Spleen (tissue), 11 donors: ENCODE measurements at regions not wholly inside any gene's neighbourhood (a gene's known extent, or its start where the extent isn't known, plus 50 kb on each side); places are given as distances from the start of the nearest gene placed in this dataset.
A peak's percentile ranks its signal among the peaks of the same experiment; 100 is the strongest.

Source experiments
- DNase-seq: peaks from one replicate; pipeline ENCODE4 v3.0.0-alpha.2; 2020
- H3K27ac ChIP-seq, 8 donors: fragments of 200-600 bp; sonication (generic) in 7 of 8; 1 replicate in 4 of 8; 2 replicates in 4 of 8; pipeline versions ENCODE4 v1.5.0 to v1.8.0; 2016 to 2021; ENCODE audit warnings: inconsistent platforms in 4 of 8, mild to moderate bottlenecking in 4 of 8, moderate library complexity in 1 of 8
- H3K27me3 ChIP-seq, 7 donors: fragments of 200-600 bp; sonication (generic) in 6 of 7; replicated peaks in 1 of 7; 1 replicate in 4 of 7; 2 replicates in 3 of 7; pipeline versions ENCODE4 v1.5.0 to v1.8.0; 2016 to 2021; ENCODE audit warnings: inconsistent platforms in 3 of 7, mild to moderate bottlenecking in 1 of 7
- H3K36me3 ChIP-seq, 6 donors: fragments of 200-600 bp; sonication (generic) in 5 of 6; 1 replicate in 4 of 6; 2 replicates in 2 of 6; pipeline versions ENCODE4 v1.5.0 to v1.8.0; 2016 to 2021; ENCODE audit warnings: inconsistent platforms in 2 of 6
- H3K4me1 ChIP-seq, 6 donors: fragments of 200-600 bp; sonication (generic) in 5 of 6; 1 replicate in 3 of 6; 2 replicates in 3 of 6; pipeline versions ENCODE4 v1.5.0 to v1.8.0; 2016 to 2021; ENCODE audit warnings: inconsistent platforms in 3 of 6
- H3K4me3 ChIP-seq, 8 donors: fragments of 200-600 bp; sonication (generic) in 7 of 8; 1 replicate in 4 of 8; 2 replicates in 4 of 8; pipeline versions ENCODE4 v1.5.0 to v1.8.0; 2016 to 2021; ENCODE audit warnings: inconsistent platforms in 4 of 8, mild to moderate bottlenecking in 4 of 8, moderate library complexity in 2 of 8
- H3K9me3 ChIP-seq, 8 donors: fragments of 200-600 bp; sonication (generic) in 7 of 8; 1 replicate in 4 of 8; 2 replicates in 4 of 8; pipeline versions ENCODE4 v1.5.0 to v1.8.0; 2016 to 2021; ENCODE audit warnings: inconsistent platforms in 4 of 8
- POLR2A ChIP-seq, 3 donors: fragments of 450-650 bp; IDR thresholded peaks; one replicate each; pipeline ENCODE4 v1.5.1; 2017; ENCODE audit warnings: antibody characterized with exemption in 3 of 3, mild to moderate bottlenecking in 1 of 3
- POLR2AphosphoS5 ChIP-seq, 3 donors: sonication (generic); formaldehyde crosslinking; IDR thresholded peaks; one replicate each; pipeline ENCODE4 v1.5.1; 2017; ENCODE audit warnings: antibody characterized with exemption in 3 of 3
- WGBS, 5 donors: extraction: QIAGEN DNeasy Blood & Tissue Kit in 3 of 5; methylation state at CpG; one replicate each; pipeline versions ENCODE4 v1.1.5 to v1.1.7; 2013 to 2018; 5-methylcytosine and 5-hydroxymethylcytosine counted together
- intact Hi-C: fragments of 100-400 bp; cut with DNase I; formaldehyde crosslinking; loops from one replicate; pipeline ENCODE4 v1.15.0; 2023; ENCODE audit warnings: low total_unique reads
- TF ChIP-seq, protein P1 (sequence below), 11 experiments: fragments of 200-600 bp in 7 of 11; fragments of 450-650 bp in 4 of 11; sonication (generic) in 4 of 11; IDR thresholded peaks in 8 of 11; conservative IDR thresholded peaks in 3 of 11; 1 replicate in 7 of 11; 2 replicates in 4 of 11; pipeline versions ENCODE4 v1.4.0 to v1.8.0; 2016 to 2021; ENCODE audit warnings: antibody characterized with exemption in 11 of 11, inconsistent platforms in 4 of 11, mild to moderate bottlenecking in 1 of 11
- donor health status: healthy with polysubstance abuse.
- donor health status: DM: no; HTN: no; CAD: no; lungs with moderate emphysema.
- donor health status: DM: no; HTN: no; CAD: no.
- donor health status: Bipolar disorder and iron deficiency.
- donor health status: healthy.
- donor health status: DM: no; HTN: no; CAD: no.
- donor health status: DM: yes; HTN: yes; CAD: no.

DNA sequence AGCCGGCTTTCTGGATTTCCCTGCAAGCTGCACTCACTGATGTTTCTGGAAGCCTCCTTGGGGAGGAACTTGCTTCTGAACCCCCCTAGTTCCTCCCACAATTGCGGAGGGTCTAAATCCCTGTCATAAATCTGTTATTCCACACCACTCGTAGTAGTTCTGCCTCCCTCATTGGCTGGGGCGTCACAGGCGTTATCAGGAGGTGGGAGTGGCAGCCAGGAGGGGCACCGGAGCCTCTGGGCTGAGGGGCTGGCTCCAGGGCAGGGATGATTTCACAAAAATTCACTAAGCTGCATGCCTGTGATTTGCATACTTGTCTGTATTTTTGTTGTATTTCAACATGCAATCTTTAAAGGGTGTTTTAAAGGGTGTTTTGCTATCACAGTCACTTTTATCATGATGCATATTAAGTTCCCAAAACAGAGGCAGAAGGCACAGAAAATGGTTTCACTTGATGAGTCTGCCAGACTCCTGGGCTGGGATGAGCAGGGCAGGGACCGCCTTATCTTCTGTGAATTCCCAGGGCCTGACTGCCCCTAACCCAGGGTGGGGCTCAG lies 176.2 kb upstream of the FOXF1 start:
- H3K27ac ChIP-seq = no peak overlapping the region
- H3K9me3 ChIP-seq = no peaks in the 10 kb centered on the region
- TF ChIP-seq POLR2AphosphoS5 (IDR thresholded peaks at IDR 0.05) (no peak), POLR2A (IDR thresholded peaks at IDR 0.05) (no peak)
- TF ChIP-seq, protein P1, sequence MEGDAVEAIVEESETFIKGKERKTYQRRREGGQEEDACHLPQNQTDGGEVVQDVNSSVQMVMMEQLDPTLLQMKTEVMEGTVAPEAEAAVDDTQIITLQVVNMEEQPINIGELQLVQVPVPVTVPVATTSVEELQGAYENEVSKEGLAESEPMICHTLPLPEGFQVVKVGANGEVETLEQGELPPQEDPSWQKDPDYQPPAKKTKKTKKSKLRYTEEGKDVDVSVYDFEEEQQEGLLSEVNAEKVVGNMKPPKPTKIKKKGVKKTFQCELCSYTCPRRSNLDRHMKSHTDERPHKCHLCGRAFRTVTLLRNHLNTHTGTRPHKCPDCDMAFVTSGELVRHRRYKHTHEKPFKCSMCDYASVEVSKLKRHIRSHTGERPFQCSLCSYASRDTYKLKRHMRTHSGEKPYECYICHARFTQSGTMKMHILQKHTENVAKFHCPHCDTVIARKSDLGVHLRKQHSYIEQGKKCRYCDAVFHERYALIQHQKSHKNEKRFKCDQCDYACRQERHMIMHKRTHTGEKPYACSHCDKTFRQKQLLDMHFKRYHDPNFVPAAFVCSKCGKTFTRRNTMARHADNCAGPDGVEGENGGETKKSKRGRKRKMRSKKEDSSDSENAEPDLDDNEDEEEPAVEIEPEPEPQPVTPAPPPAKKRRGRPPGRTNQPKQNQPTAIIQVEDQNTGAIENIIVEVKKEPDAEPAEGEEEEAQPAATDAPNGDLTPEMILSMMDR (IDR thresholded peaks at IDR 0.05 in 8 of 11, conservative IDR thresholded peaks at IDR 0.05 in 3 of 11) = no peak
- H3K4me1 ChIP-seq = no peaks in the 10 kb centered on the region
- peaks cover 0 to 75% (median 3%) of the 10 kb centered on the region in 7 donors for H3K27me3 ChIP-seq
- no peak overlapping the region for H3K4me3 ChIP-seq
- WGBS, 5 donors = 29 to 42% (median 33%) methylated on average over 7 of the region's 7 CpGs
- DNase-seq = no peak
- H3K36me3 ChIP-seq = no peaks in the 10 kb centered on the region
- intact Hi-C loops = no loop called here

DNA sequence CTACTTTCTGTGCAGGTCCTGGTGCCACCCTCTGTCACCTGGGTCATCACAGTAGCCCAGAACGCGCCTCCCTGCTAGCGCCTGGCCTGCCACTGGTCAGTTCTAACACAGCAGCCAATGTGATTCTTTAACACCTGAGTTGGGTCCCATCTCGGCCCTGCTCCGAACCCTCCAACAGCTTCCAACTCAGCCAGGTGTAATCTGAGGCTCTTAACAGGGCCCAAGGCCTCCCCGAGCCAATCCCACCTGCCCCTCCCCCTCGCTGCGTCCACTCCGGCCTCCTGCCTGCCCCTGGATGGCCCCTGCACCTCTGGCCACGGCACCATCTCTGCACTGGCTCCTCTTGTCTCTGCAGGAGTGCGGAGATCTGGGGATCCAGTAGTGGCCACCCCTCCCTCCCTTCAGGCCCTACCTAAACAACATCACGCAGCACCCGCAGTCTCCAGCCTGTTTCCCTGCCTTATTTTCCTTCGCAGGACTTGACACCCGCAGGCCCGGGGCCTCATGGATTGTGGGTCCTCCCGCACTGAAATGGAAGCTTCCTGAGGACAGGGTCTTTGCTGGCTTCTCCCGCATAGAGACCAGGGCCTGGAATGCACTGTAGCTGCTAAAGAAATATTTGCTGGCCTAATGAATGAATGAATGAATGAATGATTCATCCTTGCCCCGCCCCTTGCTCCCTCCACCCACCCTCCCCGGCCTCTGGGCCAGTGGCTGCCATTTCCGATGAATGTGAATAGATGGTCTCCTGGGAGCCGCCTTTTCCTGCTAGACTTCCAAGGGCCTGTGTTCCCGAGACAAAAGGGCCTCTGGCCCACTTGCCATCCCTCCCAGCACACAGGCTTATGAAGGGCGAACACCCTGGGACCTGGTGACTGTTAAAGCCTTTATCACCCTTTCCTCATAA lies 174.8 kb upstream of the FOXF1 start:
- H3K4me3 ChIP-seq = no peak overlapping the region
- peak; percentile 24 for DNase-seq
- H3K27ac ChIP-seq = no peak overlapping the region
- 70 to 80% (median 76%) methylated on average over 23 to 24 of the region's 24 CpGs for WGBS, 5 donors
- H3K4me1 ChIP-seq = no peaks in the 10 kb centered on the region
- TF ChIP-seq POLR2A (IDR thresholded peaks at IDR 0.05) = no peak
- TF ChIP-seq, protein P1 (IDR thresholded peaks at IDR 0.05 in 8 of 11, conservative IDR thresholded peaks at IDR 0.05 in 3 of 11) = no peak
- no peak for TF ChIP-seq POLR2AphosphoS5 (IDR thresholded peaks at IDR 0.05)
- H3K36me3 ChIP-seq = no peaks in the 10 kb centered on the region
- H3K9me3 ChIP-seq = no peaks in the 10 kb centered on the region
- intact Hi-C loops = no loop called here
- peaks cover 0 to 72% (median 3%) of the 10 kb centered on the region in 7 donors for H3K27me3 ChIP-seq

DNA sequence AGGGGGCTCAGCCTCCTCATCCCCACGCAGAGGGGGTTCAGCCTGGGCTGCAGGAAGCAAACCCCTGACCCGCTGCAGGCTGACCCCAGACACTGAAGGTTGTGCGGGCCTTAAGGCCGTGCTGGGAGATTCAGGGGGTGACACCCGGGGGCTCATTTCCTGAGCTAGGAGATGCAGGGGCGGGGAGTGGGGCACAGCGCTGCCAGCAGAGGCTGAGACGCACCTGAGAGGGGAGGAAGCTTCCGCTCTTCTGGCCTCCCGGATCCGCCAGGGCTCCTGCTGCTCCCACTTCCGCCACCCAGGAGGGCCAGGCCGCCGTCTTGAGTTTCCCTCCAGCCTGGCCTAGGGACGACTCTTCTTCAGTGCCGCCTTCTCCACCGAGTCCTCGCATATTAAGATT lies 173.2 kb upstream of the FOXF1 start:
- no peaks in the 10 kb centered on the region for H3K36me3 ChIP-seq
- no peaks in the 10 kb centered on the region for H3K9me3 ChIP-seq
- H3K27me3 ChIP-seq = peaks cover 0 to 71% (median 3%) of the 10 kb centered on the region in 7 donors
- no peak overlapping the region for H3K4me3 ChIP-seq
- H3K4me1 ChIP-seq = no peaks in the 10 kb centered on the region
- intact Hi-C loops = no loop called here
- WGBS, 5 donors = 76 to 85% (median 84%) methylated on average over 18 of the region's 18 CpGs
- TF ChIP-seq POLR2A (IDR thresholded peaks at IDR 0.05) = no peak
- TF ChIP-seq POLR2AphosphoS5 (IDR thresholded peaks at IDR 0.05) = no peak
- TF ChIP-seq, protein P1 (IDR thresholded peaks at IDR 0.05 in 8 of 11, conservative IDR thresholded peaks at IDR 0.05 in 3 of 11) = no peak
- DNase-seq = peak; percentile 58
- no peak overlapping the region for H3K27ac ChIP-seq
